ENCODE measurements at regions not wholly inside any gene's neighbourhood (a gene's known extent, or its start where the extent isn't known, plus 50 kb on each side); places are given as distances from the start of the nearest gene placed in this dataset.

GRCh38 chr3:162012633-162013032 is 516.0 kb downstream of the OTOL1 start:
- TF ChIP-seq CTCF (conservative IDR thresholded peaks at IDR 0.05; ENCODE audit: low read depth, low read length), result no peak
- no peak for DNase-seq (ENCODE audit: low read depth)
- no peak overlapping the region for H3K4me3 ChIP-seq (ENCODE audit: low read length)

GRCh38 chr3:162014284-162014683 is 517.7 kb downstream of the OTOL1 start:
- DNase-seq (ENCODE audit: low read depth), result no peak
- no peak for TF ChIP-seq CTCF (conservative IDR thresholded peaks at IDR 0.05; ENCODE audit: low read depth, low read length)
- no peak overlapping the region for H3K4me3 ChIP-seq (ENCODE audit: low read length)

- no peak overlapping the region for H3K4me3 ChIP-seq (ENCODE audit: low read length)
- DNase-seq (ENCODE audit: low read depth), result no peak
- no peak for TF ChIP-seq CTCF (conservative IDR thresholded peaks at IDR 0.05; ENCODE audit: low read depth, low read length)
These were observed 519.2 kb downstream of the OTOL1 start for GRCh38 chr3:162015856-162016255.

- no peak overlapping the region for H3K4me3 ChIP-seq (ENCODE audit: low read length)
- TF ChIP-seq CTCF (conservative IDR thresholded peaks at IDR 0.05; ENCODE audit: low read depth, low read length), result no peak
- no peak for DNase-seq (ENCODE audit: low read depth)
These were observed 523.2 kb downstream of the OTOL1 start for GRCh38 chr3:162019817-162020216.

GRCh38 chr3:162021206-162021605 is 524.6 kb downstream of the OTOL1 start:
- no peak for TF ChIP-seq CTCF (conservative IDR thresholded peaks at IDR 0.05; ENCODE audit: low read depth, low read length)
- no peak for DNase-seq (ENCODE audit: low read depth)

GRCh38 chr3:162022911-162023310 is 526.3 kb downstream of the OTOL1 start:
- TF ChIP-seq CTCF (conservative IDR thresholded peaks at IDR 0.05; ENCODE audit: low read depth, low read length), result no peak
- H3K4me3 ChIP-seq (ENCODE audit: low read length), result no peak overlapping the region
- no peak for DNase-seq (ENCODE audit: low read depth)

More at GRCh38 chr3:162021206-162021605, 524.6 kb downstream of the OTOL1 start:
- no peak overlapping the region for H3K4me3 ChIP-seq (ENCODE audit: low read length)

- no peak overlapping the region for H3K4me3 ChIP-seq (ENCODE audit: low read length)
- DNase-seq (ENCODE audit: low read depth), result no peak
- TF ChIP-seq CTCF (conservative IDR thresholded peaks at IDR 0.05; ENCODE audit: low read depth, low read length), result no peak
These were observed 533.1 kb downstream of the OTOL1 start for GRCh38 chr3:162029736-162030135.
